Stimulated activated CD4-positive, alpha-beta T cell treated with anti-CD3 and anti-CD28 coated beads, Interleukin-1b, Interleukin-23, amount 100 ng/mL, for 48 hours (primary cell): ENCODE measurements at regions not wholly inside any gene's neighbourhood (a gene's known extent, or its start where the extent isn't known, plus 50 kb on each side); places are given as distances from the start of the nearest gene placed in this dataset.

Experiments used
- DNase-seq: peaks from one replicate; pipeline ENCODE4 v3.0.0-alpha.2; 2020

DNA sequence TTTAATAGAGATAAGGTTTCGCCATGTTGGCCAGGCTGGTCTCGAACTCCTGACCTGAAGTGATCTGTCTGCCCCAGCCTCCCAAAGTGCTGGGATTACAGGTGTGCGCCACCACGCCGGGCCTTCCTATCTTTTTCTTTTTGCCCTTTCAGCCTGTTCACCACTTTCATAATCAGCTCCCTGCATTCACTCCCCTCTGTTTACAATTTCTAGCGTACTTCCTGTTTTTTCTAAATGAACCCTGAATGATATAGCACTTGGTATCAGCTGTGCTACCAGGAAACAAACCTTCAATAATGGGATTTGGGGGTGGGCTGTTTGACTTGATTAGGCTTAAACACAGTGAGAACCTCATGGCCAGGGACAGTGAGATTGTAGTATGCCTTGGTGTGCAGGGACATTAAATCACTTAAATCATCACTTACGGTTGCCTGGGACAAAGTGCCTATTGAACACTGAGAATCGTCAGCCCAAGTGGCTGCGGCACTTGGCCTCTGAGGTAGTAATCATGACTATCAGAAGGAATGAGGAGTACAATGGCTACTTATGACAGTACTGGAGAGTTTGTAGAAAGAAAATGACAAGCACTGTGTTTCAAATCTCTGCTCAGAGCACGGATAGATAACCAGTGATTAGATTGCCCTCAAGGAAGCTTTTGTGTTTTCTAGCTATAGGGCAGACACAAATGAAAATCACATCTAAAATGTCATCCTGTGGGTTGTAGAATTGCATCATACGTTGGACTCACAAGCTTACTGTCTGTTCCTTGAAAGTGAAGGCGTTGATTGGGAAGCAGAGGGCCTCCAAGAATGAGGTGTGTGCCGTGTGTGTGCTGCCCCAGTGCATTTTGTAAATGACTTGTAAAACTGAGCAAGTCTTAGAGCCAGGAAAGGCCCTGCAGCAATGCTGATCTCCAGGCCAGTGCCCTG is 661.8 kb downstream of the MATN1 start:
- no peak for DNase-seq

DNA sequence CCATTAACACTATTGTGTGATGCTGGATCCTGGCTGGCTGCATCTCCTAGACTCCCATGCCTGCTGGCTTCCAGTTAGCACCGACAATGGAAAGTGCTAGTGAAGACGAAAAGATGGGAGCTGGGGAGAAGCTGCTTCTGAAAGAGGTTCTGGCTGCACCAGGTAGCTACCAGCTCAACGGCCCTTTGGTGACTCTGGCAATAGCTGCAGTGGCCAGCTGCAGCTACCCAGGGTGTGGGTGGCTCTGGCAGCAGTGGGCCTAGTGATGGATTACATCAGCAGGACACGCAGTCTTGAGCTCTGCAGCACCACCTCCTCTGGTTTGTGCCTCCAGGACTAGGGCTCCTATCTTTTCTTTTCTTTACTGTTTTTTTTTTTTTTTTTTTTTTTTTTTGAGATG is 662.6 kb downstream of the MATN1 start:
- no peak for DNase-seq

DNA sequence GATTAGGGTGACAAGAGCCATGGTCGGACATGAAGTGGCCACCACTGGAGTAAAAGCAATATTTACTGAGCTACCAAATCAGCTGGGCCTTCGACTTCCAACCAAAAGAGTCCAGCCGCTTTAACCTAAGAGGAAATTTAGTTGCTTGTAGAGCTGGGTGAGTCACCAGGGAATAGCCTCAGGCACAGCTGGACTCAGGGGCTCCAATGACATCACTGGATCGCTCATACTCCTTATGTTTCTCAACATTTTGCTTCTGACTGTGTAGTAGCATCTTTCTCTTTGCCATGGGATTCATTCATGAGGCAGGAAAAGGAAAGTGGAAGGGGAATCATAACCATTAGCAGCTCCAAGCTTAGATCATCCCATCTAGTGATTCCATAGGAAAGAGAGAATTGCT is 664.4 kb downstream of the MATN1 start:
- no peak for DNase-seq

DNA sequence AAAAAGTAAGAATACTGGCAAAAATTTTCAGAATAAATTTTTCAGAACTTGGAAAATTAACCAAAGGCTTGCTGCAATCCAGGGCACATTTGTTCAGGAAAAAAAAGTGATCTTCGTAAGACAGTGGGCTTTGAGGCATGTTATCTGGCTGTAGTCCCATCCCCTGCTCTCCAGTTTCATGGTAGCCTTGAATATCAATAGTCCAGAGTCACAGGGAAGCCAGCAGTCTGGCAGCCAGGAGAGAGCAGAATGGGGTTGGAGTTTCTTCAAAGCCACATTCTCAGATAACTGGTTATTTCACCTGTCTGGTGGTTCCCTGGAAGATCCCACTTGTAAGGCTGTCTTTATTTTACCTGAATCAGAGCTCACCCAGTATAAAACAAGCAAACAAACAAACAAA is 669.3 kb downstream of the MATN1 start:
- no peak for DNase-seq

DNA sequence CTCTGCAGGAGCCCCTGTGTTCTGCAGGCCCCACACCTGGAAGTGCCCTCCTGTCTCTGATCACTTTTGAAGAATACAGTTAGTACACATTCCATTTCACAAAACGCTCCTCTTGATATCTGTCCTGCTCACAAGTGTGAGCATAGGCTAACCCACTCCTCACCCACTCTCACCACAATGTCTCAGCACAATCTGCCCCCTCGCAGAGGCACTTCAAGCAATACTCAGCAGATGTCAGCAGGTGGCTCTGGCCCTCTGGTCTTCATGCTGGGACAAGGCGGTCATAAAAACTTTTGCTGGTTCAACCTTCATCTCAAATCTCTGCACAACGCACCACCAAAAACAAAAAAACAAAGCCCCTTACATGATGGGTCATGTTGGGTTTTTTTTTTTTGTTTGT is 671.2 kb downstream of the MATN1 start:
- no peak for DNase-seq

DNA sequence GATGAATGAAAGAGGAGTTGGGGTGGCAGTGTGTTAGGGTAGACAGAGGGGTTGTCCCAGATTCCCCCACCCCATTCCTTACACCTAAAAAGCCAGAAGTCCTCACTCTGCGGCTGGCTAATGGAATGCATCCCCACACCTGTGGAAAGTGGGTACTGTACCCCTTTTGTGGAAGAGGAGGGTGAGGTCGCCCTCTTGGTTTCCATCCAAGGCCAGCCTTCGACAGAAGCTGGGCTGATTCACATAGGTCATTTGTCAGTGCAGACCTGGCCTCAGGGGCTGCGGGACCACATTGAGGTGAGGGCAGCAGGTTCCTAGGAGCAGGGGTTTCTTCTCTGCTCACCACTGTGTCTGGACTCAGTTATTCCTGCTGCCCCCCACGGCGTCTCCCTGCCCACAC is 671.6 kb downstream of the MATN1 start:
- no peak for DNase-seq

DNA sequence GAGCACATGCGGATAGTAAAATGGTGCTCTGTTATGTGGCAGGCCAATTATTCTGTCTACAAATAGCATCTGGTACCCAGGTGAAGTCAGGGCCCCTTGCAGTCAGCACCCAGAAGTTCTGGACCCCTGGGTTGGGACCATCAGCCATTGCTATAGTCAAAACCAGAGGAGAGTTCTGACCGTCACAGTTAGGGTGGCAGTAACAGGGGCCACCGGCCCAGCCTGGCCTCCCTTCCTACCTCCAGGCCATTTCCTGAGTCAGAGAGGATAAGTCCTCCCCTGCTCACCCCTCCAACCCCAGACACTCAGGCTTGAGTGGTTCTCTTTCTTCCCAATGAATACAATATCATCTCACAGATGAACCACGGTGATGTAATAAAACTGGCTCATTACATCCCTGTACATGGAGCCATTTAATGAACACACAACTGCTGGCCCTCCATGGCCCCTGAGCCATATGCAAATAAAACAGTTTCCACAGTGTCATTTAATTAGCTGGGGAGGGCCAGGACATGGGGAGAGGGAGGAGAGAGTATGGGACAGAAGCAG is 673.6 kb downstream of the MATN1 start:
- DNase-seq: no peak

DNA sequence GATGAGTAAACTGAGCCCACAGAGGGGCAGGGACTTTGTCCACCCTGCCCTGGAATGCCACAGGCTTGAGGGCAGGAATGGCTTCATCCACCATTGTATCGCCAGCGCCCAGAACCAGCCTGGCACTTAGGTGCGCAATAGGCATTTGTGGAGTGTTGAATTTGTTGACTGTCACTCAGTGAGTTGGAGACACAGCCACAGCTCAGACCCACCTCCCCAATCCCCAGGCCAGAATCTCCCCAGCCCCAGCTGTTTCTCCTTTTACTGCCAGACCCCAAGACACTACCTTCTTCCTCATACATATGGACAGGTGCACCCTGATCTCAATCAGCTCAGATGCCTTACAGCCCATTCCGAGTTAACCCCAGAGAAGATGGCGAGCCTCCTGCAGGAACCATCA is 674.5 kb downstream of the MATN1 start:
- no peak for DNase-seq

DNA sequence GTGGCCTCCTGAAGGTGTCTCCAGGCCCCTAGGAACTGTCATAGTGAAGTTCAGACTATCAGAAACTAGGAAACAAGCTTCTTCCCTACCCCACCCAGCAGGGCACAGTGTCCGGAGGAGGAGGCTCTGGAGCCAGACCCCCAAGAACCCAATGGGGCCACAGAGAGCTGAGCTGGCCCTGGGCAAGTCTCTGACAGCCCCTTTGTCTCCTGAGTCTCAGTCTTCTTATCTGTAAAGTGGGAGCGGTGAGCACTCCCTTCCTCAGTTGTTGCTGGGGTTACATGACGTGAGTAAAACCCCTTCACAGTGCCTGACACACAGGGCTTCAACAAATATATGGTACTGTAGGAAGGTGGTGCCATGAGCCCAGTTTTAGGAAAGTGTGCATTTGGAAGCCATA is 675.8 kb downstream of the MATN1 start:
- no peak for DNase-seq

DNA sequence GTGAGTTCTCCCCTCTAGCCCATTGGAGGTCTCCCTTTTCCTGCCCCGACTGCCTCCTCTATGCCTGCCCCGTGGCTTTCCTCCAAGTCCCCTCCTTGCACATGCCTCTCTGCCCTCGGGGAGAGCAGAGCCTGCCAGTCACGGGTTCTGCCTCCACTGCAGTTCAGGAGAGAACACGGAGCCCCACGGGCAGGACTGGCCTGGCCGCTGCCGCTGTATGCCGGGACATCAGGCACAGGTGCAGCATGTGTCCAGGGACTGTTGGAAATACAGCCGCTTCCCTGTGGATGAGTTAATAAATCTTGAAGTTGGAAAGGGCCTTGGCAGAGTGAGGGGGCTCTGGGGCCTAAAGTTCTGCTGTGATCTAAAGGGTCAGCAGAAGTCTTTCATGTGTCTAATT is 676.6 kb downstream of the MATN1 start:
- no peak for DNase-seq

DNA sequence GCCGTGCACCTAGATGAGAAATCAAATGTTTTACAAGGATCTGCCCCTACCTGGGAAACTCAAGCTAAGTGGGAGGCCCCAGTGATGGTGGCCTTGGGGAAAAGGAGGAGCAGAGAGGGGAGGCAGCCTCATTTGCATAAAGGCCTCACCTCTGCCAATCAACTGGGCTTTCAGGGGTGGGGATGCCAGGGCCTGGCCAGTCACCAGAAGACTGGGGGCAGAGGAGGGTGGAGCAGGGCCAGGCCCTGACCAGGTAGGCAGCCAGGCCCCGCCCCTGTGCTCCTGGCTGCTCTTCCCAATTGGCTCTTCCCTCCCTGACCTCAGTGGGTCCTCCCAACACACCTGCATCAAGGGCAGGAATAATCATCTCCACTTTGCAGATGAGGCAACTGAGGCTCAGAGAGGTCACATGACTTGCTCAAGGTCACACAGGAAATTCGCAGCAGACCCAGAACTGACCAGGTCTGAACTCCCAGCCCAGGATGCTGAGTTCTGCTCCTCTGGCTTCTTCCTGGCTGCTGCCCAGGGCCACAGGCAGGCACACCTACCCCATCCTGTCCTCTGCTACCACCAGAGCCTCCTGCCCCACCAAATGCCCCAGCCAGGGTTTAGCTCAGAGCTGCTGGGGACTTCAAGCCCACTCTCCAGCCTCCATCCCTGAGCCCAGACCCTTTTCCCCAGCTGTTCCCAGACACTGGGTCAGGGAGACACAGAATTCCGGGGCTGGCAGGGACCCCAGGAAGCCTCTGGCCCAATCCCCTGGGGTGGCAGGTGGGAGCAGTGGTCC is 677.9 kb downstream of the MATN1 start:
- no peak for DNase-seq

DNA sequence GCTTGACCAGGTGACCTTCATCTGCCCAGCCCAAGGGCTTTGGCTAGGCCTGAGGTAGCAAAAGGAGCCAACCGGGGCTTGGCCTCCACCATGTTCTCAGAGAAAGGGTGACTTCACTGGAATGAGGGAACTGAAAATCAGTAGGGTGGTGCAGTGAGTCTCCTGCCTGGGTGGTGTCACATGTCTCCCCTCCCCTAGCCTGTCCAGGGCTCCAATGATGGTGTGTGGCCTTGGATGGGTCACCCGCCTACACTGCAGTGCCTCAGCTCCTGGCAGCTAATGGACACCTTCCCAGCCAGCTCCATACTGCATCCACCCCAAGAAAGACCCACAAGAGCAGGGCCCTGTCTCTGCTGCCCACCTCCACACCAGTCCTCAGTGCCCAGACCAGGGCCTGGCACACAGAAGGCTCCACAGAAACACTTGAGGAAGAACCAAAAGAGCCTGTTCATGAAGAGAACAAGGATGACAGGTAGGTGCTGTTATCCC is 678.7 kb downstream of the MATN1 start:
- DNase-seq: no peak

DNA sequence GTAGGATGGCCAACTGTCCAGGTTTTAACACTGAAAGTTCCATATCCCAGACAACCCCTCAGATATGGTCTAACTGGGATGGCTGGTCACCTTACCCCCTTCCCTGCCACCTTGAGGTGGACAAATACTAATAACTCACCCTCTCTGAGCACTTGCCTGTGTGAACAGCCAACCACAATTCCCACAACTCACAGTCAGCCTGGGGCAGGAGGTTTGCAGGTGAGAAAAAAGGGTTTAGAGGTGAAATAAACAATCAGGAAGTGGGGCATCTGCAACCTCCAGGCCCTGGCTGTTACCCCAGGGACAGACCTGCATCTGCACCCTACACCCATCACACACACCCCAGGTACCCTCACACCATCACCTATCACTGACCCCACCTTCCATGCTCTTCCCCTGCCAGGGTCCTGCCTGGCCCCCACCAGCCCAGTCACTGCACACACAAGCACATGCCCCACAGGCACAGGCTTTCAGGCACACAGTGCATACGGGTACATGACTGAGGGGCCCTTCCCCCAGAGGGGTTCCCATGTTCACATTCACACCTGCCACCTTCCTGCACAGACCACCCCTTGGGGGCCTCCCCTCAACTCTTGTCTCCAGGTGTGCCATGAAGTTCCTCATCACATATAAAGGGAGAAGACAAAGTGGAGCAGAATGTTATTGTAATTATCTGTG is 679.5 kb downstream of the MATN1 start:
- no peak for DNase-seq

DNA sequence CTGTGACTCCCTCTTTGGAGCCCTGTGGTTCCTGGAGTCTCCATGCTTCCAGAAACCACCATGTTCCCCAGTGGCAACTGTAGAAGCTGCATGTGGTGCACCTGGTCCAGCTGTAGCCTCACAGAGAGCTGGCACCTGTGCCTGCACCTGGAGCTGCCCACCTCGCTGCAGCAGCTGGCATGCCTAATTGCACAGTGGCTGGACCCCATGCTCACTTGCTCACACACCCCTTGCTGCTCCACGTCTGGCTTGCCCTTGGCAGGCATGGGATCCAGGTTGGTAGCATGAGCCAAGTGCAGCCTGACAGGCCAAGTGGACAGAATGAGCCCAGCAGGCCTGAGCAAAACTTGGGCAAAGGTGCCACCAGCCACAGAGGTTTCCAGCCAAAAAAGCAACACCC is 680.1 kb downstream of the MATN1 start:
- DNase-seq: no peak

DNA sequence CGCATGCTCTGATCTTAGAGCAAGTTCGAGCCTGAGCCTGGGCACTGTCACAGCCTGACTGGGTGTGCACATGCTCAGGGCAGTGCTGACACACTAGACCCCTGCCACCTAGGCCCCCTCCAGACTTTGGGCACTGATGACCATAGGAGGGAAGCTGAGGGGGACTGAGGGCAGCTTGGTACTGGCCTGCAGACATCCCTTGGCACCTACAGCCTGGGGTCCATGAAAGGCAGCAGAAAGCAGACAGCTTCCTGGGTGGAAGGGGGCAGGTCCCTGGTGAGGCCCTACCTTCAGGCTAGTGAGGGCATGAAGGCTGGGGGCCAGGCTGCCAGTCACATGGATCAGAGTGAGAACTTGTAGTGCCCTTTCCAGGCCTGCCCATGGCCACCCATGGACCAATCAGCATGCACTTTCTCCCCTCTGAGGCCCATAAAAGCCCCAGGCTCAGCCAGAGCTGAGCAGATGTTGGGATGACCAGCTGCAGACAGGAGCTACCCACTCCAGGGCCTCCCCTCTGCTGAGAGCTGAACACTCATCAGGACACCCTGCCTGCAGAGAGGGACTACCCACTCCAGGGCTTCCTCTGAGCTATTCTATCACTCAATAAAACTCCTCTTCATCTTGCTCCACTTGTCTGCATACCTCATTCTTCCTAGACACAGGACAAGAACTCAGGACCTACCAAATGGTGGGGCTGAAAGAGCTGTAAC is 680.8 kb downstream of the MATN1 start:
- no peak for DNase-seq

DNA sequence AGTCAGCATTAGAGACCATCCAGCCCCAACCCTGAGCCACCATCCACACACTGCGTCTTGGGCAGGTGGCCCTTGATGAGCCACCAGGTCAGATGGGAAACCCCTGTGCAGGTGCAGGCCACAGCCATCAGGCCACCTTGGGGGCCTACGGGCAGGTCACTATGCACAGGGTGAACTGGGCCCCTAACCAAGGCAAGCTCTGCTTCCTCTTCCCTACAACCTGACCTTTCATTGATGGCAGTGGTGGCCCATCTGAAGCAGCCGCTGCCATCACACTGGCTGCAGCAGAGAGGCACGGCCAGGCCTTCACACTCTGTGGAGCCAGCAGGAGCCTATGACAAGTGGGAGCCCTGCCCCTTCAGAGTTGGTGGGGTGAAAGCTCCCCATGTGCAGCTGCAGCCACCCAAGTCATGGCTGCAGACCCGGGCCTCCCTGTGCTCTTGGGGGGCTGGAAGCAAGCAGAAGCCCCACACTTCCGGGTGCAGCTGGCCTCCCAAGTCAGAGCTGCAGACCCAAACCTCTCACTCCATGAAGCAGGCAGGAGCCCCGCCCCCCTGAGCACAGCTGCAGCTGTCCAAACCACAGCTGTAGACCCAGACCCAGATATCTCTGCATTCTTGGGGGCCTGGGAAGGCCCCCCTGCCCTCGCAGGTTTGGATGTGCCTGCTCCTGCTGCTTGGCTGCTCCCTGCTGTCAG is 681.5 kb downstream of the MATN1 start:
- no peak for DNase-seq

DNA sequence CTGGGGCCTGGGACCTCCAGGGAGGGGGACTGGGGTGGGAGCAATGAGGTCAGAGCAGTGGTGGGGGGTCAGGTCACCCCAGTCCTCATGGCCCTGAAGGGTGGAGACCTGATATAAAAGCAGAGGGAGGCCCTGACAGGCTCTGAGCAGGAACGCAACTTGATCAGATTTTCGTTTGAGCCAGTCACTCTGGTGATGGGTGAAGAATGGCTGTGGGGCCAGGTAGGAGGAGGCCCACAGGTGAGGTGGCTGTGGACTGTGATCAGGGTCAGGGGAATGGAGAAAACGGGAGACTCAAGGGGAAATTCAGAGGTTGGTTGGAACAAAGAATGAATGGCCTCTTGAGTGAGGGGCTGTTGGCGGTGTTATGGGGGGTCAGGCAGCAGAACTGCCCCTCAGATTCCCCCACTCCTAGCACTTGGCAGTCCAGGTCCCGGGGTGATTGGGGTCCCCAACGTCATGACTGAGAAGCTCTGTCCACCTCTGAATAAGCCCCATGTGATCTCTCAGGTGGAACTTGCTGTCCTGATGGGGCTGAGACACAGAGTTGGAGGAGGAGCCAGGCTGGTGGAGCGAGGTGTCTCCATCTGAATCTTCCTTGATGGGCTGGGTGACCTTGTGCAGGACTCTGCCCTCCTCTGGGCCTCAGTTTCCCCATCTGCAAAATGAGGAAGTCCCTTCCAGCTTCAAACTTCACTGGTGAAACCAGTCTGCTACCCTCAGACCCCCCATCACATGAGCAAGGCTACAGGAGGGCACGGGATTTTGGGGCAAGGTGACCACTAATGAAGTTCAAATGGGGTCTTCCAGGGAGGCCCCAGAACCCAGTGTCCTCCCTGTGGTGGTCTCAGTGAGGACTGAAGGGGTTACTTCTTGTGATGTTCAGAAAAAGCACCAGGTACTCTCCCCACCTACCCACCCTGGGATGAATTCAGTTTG is 683.0 kb downstream of the MATN1 start:
- no peak for DNase-seq

DNA sequence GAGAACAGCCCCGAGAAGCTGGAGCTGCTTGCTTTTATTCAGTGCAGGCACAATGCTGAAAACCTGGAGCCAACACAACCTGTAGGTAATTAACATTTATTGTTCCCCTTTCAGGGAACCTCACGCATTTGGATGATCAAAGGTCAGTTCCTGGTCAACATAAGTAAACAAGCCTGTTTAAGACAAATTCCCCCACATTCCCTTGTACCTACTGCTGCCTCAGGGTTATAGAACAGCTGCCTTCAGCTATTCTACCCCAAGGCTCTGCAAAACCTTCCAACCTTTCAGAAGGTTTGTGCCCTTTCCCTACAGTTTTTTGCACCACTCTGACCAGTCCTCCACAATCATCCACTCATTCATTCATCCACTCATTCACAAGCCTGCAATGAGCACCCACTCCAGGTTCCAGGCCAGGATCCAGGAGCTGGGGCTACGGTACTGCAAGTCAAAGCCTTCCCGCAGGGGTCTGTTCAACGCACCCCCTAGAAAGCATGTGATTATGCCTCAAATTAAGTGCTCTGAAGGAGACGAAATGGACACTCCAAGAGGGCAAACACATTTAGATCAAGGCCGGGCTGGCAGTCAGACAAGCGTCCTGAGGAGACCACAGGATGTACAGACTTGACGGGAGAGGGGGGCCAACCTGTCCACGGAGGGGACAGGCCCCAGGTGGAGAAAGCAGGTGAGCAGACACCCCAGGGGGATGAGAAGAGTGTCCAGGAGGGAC is 683.9 kb downstream of the MATN1 start:
- no peak for DNase-seq

DNA sequence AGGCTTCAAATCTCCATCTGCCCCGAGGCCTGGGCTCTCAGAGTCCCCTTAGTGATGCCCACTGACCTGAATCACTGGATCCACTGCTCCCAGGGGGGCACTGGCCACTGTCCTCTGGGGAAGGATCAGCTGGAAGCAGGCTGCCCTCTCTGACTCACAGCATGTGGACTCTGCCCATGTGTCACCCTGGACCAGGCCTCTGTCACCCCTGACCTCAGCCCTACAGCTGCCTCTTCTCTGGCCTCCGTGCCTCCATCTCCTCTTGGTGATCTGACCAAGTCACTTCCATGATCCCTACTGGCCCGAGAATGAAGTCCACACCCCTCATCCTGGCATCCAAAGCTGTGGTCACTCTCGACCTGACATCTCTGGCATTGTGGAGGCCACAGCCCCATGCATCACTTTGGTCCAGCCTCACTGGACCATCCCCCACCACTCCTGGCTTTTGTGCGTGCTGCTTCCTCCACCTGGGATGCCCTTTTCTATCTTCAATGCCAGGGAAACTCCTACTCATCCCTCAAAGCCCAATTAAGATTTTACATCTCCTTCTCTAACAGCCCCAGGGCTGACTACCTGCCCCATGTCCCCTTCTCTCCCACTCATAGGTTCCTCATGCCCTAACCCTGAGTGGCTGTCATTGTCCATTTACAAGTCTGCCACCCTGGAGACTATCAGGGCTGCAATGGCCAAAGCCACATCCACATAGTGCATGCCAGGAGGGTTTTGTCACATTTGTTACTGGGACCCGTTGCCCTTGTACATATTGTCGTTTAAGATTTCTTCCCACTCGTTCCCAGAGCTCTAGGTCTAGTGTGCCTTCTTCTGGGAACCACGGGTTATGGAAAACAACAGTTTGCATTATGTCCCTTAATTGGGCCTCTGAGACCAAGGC is 685.0 kb downstream of the MATN1 start:
- no peak for DNase-seq
